ENCODE measurements at regions not wholly inside any gene's neighbourhood (a gene's known extent, or its start where the extent isn't known, plus 50 kb on each side); places are given as distances from the start of the nearest gene placed in this dataset.

DNA sequence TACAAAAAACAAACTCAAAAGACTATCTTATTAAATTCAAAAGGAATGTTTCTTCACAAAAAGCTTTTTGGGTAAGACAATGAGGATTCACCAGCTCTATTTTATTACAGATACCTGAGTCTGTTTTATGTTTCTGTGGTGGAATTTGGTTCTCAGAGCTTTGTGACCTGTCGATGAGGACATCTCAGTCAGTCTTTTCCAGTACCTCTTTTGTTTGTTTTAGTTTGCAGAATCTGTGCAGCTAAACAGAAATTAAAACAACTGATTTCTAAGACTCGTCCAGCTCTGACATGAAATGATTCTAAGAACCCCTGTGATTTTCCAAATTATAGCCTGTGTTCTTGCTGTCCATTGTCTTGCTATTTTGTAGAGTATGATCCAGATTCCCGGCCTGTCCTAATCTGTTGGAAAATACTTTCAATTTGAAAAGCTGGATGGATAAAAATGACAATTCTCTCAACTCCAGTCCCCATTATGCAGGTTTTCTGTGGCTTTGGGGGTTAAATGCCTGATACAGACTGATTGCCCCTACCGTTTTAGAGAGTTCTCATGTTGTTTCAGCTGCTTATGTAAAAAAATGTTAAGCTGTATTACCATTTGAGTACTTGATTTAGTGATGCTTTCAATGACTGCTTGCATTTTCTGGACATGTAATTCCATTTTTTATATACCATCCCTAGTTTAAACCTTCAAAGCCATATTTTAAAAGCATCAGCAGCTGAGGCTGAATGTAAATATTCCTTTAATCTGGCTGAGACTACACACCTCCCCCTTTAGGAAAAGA, 94.2 kb upstream of the TAB2 start:
- intact Hi-C loops (cut with DNase I) = no loop called here
- H3K4me3 ChIP-seq = no peak overlapping the region
- H3K4me1 ChIP-seq = peaks cover 10 to 40% (median 26%) of the 10 kb centered on the region in 4 donors
- no peaks in the 10 kb centered on the region for H3K27me3 ChIP-seq
- no peak overlapping the region for H3K27ac ChIP-seq (replicated peaks in 1 of 4)
- WGBS = 55% methylated on average over 4 of the region's 4 CpGs
- no peaks in the 10 kb centered on the region for H3K9me3 ChIP-seq
- DNase-seq (ENCODE audit: extremely low spot score) = no peak
- TF ChIP-seq POLR2A (IDR thresholded peaks at IDR 0.05; ENCODE audit: low read depth) (no peak), POLR2AphosphoS5 (IDR thresholded peaks at IDR 0.05) (no peak), EP300 (IDR thresholded peaks at IDR 0.05) (no peak)
- TF ChIP-seq, protein P1, sequence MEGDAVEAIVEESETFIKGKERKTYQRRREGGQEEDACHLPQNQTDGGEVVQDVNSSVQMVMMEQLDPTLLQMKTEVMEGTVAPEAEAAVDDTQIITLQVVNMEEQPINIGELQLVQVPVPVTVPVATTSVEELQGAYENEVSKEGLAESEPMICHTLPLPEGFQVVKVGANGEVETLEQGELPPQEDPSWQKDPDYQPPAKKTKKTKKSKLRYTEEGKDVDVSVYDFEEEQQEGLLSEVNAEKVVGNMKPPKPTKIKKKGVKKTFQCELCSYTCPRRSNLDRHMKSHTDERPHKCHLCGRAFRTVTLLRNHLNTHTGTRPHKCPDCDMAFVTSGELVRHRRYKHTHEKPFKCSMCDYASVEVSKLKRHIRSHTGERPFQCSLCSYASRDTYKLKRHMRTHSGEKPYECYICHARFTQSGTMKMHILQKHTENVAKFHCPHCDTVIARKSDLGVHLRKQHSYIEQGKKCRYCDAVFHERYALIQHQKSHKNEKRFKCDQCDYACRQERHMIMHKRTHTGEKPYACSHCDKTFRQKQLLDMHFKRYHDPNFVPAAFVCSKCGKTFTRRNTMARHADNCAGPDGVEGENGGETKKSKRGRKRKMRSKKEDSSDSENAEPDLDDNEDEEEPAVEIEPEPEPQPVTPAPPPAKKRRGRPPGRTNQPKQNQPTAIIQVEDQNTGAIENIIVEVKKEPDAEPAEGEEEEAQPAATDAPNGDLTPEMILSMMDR (IDR thresholded peaks at IDR 0.05) = no peak
- H3K36me3 ChIP-seq = no peaks in the 10 kb centered on the region

DNA sequence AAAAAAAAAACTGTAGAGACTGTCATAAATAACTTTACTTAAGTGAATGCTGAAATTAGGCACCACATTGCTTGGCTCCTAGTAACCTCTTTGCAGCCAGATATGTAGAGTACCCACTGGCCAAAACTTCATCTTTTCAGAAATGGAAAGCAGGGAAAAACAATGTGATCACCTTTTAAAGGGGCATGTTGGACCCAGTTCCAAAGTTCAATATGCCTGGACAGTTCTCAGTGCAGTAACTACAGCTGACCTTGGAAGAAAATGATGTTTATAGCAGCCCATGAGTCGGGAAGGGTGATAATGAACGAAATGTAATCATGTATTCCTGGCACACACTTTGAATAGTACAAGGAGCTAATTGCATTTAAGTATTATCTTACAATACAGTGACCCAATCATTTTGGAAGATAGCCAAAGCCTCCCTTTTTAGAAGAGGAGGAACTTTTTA, 93.6 kb upstream of the TAB2 start:
- Histone ChIP-seq H3K9me3 (no peaks in the 10 kb centered on the region), H3K27me3 (no peaks in the 10 kb centered on the region), H3K27ac (replicated peaks in 1 of 4) (peak overlapping the region in 1 of 4 donors; percentile 3), H3K4me1 (peaks cover 10 to 46% (median 32%) of the 10 kb centered on the region in 4 donors), H3K4me3 (no peak overlapping the region), H3K36me3 (no peaks in the 10 kb centered on the region)
- TF ChIP-seq EP300 (IDR thresholded peaks at IDR 0.05) (no peak), POLR2A (IDR thresholded peaks at IDR 0.05; ENCODE audit: low read depth) (no peak), POLR2AphosphoS5 (IDR thresholded peaks at IDR 0.05) (no peak)
- TF ChIP-seq, protein P1 (IDR thresholded peaks at IDR 0.05) = no peak
- DNase-seq (ENCODE audit: extremely low spot score) = no peak
- 19% methylated on average over 2 of the region's 2 CpGs for WGBS
- intact Hi-C loops (cut with DNase I) = no loop called here

DNA sequence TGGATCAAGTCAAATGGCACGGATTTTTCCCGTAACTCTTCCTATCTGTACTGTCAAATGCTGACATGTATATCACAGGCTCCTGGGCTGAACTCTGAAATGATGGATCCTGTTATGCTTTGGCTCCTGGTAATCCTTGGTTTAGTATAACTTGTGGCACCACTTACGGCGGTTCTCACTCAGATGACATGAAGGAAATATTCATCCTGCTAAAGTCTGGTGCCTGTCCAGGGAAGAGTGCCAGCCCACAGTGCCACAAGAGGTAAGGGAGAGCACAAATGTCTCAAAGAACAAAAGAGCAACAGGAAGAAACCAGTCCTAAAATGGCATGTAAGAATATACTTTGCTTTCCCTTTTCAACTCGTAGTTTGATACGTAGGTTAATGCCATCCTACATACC, 93.1 kb upstream of the TAB2 start:
- H3K4me3 ChIP-seq = no peak overlapping the region
- peak overlapping the region in 1 of 4 donors; percentile 3 for H3K27ac ChIP-seq (replicated peaks in 1 of 4)
- no peaks in the 10 kb centered on the region for H3K27me3 ChIP-seq
- no peaks in the 10 kb centered on the region for H3K9me3 ChIP-seq
- H3K36me3 ChIP-seq = no peaks in the 10 kb centered on the region
- intact Hi-C loops (cut with DNase I) = no loop called here
- no peak for TF ChIP-seq POLR2A (IDR thresholded peaks at IDR 0.05; ENCODE audit: low read depth)
- no peak for TF ChIP-seq POLR2AphosphoS5 (IDR thresholded peaks at IDR 0.05)
- no peak for TF ChIP-seq EP300 (IDR thresholded peaks at IDR 0.05)
- TF ChIP-seq, protein P1 (IDR thresholded peaks at IDR 0.05) = no peak
- 75% methylated on average over 6 of the region's 6 CpGs for WGBS
- no peak for DNase-seq (ENCODE audit: extremely low spot score)
- H3K4me1 ChIP-seq = peaks cover 10 to 51% (median 35%) of the 10 kb centered on the region in 4 donors

DNA sequence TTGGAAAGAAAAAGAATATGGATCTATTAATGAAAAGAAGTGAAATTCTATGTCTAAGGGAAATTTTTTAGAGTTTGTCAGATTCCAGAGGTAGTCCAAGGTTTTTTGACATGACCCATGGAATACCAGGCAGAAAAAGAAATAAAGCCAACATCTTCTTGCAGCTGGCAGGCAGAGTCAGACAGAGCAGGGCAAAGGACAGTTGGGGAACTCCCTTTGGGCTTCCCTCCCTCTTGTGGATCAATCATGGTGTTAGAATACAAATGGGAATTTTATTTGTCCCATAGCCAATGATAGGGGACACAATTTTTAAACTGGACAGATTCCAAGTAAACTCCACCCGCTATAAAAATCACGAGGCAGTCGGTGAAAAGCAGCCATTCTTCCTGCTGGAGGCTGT, 92.1 kb upstream of the TAB2 start:
- TF ChIP-seq, protein P1 (IDR thresholded peaks at IDR 0.05) = no peak
- no peak for TF ChIP-seq POLR2A (IDR thresholded peaks at IDR 0.05; ENCODE audit: low read depth)
- TF ChIP-seq POLR2AphosphoS5 (IDR thresholded peaks at IDR 0.05) = no peak
- no peak for TF ChIP-seq EP300 (IDR thresholded peaks at IDR 0.05)
- Histone ChIP-seq H3K27me3 (no peaks in the 10 kb centered on the region), H3K9me3 (no peaks in the 10 kb centered on the region), H3K36me3 (no peaks in the 10 kb centered on the region), H3K27ac (replicated peaks in 1 of 4) (no peak overlapping the region), H3K4me3 (no peak overlapping the region), H3K4me1 (peaks cover 10 to 53% (median 36%) of the 10 kb centered on the region in 4 donors)
- DNase-seq (ENCODE audit: extremely low spot score) = no peak
- WGBS = 90% methylated on average over 3 of the region's 3 CpGs
- intact Hi-C loops (cut with DNase I) = no loop called here

Measured in esophagus muscularis mucosa (tissue), 4 donors.